ENCODE measurements at regions not wholly inside any gene's neighbourhood (a gene's known extent, or its start where the extent isn't known, plus 50 kb on each side); places are given as distances from the start of the nearest gene placed in this dataset.

DNA sequence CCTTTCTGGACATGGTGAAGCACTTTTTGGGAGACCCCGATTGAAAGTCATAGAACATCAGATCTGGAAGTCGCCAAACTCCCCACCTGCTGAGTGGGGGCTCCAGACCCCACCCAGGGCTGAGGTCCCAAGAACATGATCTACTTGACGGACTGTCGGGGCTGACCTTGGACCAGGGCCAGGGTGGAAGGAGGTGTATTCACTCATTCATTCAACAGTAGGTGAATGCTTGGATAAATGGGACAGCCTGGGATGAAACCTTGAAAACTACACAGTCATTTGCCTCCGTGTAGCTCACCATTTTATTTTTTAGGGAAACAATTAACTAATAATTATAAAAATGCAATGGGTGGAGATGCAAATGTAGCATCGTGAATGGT, 629.0 kb downstream of the BRD1 start:
- FAIRE-seq: no peak

DNA sequence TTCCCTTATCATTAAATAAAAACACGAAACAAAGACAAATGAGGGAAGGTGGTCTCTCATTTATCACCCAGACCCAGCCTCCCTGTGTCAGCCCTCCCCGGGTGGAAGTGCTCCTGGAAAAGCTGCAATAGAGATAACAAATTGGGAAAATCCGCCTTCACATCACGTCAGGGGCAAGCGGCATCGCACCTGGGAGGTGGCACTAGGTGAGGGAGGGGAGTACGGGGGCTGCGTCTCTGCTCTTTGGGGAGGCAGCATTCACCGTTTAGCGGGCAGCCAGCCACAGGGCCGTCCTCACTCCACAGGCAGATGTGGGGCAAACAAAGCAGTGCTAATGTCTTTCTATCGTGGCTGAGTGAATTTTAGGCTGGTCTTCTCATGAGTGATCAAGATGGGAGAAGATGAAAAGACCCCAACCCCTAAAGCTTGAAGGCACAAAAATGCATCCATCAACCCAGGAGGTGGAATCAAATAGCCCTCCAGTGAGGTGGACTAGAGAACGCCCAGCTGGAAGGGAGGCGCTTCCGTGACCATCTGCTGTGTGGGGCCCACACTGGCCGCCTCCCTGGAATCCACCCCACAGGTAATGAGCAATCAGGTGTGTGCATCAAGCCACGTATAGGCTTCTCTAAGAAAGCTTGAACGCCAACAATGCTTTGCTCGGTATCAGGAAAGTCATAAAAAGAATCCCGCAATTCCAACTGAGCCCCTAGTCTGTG, 629.5 kb downstream of the BRD1 start:
- FAIRE-seq: no peak

DNA sequence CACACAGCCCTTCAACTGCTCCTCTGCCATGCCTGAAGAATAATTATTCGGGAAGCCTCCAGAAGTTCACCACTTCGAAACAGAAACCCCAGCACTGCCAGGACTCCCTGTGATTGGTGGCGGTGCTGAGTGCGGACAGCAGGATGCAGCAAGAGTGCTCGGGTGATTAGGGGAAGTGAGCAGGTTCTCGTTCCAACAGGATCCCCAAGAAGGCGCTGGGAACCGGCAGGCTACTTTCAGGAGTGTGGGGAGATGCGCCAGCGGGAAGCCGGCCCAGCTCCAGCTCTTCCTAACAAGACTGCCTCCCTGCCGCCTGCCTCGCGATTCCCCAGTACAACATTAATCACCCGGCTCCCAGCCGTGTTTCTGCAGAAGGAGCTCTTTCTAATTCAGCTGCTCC, 630.2 kb downstream of the BRD1 start:
- FAIRE-seq: no peak

DNA sequence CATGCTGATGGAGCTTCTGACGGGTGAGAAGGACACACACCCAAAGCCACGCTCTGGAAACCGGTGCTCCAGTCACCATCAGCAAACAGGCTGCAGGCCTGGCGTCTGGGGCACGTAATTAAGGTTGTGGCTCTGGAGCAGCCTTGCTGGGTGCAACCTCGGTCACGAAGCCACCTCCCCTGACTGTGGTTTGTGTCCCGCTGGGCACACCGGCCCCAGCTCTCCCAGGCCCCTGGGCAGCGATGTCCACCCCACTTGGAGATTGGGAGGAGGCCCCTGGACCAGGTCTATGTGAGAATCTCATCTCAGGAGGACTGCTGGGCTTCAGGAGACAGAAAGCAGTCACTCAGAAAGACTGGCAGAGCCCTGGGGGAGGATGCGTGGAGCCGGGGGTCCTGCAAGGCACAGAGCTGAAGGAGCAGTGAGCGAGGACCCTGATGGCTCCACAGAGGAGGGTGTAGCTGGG, 631.6 kb downstream of the BRD1 start:
- FAIRE-seq: no peak

DNA sequence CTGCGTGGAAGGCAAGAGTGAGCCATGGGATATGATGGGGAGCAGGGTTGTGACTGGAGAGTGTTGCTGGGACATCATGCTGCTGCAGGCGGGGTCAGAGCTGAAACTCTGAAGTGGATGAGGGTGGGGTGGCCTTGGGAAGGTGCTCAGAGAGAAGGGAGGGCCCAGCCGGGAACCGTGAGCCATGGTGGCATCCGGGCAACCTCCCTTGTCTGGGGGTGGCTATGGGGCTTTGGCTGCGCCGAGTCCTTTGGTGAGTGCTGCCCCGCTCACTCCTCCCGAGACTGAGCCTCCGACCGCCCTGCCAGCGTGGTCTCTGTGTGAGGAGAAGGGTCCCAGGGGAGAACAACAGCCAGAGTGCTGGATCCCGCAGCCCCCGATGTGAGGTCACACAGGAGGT, 632.0 kb downstream of the BRD1 start:
- no peak for FAIRE-seq

DNA sequence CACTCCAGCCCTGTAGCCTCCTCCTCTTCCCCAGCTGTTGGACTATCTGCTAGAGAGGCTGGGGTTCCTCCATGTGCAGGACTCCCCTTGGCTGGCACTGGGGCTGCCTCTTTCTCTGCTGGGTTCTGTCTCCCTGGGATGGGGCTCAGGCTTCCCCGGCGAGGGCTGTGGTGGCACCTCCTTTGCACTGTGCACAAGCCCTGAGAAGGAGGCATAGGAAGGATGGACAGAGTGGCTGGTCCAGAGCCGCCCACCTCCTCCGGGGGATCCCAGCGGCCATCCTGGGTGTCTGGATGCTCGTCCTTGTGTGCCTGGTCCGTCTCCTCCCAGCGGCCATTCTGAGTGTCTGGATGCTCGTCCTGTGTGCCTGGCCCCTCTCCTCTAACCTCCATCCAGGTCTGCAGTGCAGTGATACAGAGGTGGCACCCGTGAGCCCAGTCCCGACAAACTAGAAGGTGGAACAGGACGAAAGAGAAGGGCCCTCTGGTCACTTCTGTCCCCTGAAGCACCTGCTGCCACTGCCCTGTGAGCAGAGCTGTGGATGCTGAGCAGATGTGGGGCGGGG, 633.7 kb downstream of the BRD1 start:
- FAIRE-seq: no peak

DNA sequence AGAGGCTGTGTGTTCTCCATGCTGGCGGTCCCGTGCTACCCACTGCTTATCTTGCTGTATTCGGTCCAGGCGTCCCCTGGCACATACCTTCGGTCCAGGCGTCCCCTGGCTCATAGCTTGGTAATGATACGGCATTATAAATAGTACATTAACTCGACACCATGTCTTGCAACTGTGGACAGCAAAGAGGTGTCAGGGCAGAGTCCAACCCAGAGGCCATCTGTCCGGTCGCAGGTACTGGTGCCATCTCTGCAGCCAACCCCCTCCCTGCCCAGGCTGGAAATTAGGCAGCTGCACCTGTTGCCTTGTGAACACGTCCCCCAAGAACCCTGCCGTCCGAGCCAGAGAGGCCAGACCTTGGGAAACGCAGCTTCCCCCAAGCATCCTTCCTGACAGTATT, 634.3 kb downstream of the BRD1 start:
- no peak for FAIRE-seq

DNA sequence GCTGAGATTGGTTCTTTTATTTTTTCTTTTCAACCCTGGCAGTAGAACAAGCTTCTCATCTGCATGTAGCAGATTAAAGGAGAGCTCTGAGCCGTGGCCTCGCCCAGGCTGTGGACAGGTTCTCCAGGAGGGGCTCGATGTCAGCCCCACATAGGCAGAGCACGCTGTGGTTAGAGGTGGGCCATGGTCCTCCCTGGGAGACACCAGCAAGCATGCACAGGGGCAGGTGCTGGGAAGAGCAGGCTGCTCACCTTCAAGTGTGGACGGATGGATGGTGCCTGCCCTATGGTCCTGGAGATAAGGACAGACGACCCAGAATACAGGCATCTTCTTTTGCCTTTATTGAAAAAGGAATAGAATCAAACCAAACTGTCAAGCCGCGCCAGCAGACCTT, 634.8 kb downstream of the BRD1 start:
- no peak for FAIRE-seq

DNA sequence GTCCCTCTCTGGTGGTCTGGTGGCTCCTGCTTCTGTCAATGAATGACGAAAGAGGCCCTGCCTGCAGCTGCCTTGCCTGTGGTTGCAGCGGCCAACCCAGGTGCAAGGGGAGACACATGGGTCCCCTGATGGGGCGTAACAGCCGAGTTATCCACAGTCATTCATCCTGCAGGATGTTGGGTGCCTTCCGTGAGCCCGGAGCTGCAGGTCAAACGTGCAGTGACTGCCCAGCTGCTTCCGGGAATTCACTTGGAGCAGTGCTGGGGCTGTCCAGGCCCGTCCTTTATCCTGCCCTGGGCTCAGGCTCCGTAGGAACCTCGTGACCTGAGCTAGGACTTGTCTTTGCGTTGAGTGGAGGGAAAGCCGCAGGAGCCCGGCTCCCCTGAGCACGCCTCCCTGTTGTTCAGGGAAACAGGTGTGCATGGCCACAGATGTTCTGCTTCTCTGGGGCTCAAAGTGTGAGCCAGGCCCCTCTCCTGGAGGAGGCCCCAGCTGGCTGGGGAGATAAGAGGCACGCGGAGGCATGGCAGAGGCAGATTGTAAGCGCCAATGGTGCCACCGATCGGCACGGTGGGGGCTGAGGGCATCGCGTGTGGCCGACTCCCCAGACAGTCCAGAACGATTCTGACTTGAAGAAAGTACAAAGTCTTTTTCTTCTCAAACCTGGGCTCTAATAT, 635.4 kb downstream of the BRD1 start:
- no peak for FAIRE-seq

DNA sequence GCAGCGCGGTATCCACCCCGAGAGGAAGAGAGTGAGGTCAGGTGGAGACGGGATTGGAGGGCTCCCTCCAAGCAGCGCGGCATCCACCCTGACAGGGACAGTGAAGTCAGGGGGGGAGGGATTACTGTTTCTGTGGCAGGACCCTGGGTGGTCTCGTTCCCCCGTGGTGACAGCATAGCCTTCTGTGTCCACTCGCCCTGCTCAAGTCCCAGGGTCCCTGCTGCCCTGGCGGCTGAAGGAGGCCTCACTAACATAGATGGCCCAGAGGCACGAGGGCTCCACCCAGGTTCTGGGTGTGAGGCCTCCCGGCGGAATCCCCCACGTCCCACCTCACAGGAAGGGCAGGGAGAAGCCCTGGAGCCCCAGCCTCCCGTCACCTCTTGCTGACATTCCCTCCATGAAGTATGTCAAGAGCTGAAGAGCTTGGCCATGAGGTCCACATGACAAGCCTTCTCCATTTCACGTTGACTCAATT, 636.1 kb downstream of the BRD1 start:
- FAIRE-seq: no peak

DNA sequence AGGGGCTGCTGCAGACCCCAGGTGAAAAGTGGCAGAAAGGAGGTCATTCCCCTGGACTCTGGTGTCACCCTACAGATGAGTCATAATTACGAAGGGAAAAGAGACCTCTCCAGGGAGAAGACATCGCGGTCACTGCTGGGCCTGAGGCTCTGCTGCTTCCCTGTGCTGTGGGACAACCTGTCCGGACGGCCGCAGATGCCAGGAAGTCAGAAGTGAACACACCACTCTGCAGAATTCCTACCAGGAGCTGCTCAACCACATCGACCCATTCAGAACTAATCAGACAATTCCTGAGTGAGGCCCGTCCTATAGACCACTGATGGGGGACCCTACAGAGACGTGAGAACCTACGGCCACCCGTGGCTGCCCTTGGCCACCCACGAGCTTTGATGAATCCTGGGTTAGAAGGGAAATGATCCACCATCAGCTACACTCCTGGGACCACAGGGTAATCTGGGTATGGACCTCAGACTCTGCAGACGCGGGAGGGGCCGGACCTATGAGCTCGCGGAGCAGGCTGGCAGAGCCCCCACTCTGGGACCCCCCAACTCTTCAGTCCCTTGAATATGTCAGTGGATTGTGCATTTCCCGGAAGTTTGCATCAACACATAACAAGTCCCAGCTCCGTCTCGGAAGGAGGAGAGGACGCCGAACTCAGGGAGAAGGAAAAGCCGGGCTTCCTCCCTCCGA, 636.7 kb downstream of the BRD1 start:
- no peak for FAIRE-seq

DNA sequence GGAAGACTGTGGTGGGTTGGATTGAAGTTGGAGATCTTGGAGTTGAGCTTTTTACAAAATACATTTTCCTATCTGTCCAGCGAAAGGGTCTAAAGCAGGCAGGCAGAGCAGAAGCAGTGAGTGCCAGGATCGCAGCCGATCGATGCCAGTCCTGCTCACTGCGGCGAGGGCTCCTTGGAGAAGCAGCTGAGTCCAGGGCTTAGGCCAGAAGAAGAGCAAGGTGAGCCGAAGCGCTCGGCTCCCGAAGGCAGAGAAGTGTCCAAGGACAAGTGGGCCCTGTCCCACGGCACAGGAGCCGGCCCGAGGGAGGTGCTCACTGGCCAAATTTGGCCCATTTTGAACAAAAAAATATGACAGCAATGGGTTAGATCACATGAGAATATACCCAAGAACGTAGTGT, 637.8 kb downstream of the BRD1 start:
- no peak for FAIRE-seq

DNA sequence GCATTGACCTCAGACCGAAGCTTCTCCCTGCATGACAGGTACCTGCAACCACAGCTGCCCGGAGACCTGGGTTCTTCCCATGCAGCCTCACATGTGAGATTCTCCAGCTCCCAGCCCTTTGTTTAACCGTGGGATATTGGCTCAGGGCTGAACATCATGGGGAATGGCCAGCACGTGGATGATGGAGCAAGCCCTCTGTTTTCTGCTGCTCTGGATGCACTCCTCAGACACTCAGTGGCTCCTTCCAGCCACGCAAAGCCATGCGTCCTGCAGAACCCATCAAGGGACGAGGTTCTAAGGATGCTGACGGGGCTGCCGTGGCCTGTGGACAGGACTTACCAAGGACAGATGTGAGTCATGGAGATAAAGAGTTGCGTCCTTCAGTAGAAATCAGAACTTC, 639.1 kb downstream of the BRD1 start:
- no peak for FAIRE-seq

DNA sequence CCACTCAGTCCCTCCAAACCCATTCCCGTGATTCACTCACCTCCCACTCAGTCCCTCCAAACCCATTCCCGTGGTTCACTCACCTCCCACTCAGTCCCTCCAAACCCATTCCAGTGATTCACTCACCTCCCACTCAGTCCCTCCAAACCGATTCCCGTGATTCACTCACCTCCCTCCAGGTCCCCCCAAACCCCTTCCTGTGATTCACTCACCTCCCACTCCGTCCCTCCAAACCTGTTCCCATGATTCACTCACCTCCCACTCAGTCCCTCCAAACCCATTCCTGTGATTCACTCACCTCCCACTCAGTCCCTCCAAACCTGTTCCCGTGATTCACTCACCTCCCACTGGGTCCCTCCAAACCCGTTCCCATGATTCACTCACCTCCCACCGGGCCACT, 639.6 kb downstream of the BRD1 start:
- no peak for FAIRE-seq

DNA sequence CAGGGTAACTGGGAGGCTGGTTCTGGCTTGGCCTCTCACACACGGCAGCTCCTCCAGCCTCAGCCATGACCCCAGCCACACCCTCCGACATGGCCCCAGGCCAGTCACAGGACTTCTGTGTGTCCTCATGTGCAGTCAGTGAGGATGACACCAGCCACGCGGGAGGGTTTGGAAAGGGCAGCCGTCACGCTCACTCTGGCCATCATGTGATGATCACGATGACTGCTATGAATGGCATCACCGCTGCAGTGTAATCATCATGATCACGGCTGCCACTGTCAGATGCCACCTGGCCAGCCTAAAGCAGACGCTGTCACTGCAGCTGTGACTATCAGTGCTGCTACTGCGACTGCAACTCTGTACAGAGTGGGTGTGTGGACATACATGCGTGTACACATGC, 640.9 kb downstream of the BRD1 start:
- no peak for FAIRE-seq

DNA sequence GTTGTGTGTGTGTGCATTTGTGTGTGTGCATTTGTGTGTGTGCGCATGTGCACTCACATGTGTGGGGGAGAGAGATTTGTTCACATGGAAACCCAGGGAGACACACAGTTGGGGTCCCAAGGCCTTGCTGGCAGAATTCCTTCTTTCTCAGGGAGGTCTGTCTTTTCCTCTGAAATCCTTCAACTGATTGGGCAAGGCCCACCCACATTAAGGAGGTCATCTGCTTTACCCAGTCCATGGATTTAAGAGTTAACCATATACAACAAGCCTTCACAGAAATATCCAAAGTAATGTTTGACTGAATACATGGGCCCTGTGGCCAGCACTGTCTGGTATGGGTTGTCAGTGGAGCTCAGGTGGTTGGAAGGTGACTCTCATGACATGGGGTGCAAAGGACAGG, 641.4 kb downstream of the BRD1 start:
- FAIRE-seq: no peak

DNA sequence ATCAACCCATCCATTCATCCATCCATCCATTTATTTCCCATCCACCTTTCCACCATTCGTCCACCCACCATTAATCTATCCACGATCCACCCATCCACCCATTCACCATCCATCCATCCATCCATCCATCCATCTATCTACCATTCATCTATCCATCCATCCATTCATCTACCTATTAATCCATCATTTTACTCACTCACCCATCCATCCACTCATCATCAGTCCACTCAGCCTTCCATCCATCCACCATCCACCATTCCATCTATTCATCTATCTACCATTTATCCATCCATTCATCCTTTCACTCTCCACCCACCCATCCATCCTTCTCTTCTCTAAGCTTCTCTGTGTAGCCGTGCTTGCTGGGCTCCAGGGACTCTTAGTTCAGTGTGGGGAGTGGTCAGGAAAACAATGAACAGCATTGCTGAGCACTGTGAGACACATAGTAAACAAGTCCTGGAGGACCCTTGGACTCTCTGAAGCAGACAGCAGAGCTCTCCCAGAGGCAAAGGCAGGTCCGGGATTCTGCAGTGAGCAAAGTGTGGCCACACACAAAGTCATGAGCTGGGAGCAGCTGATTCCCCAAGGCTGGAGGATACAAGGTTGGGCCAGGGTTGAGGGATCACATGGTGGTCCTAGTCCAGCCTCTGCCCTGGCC, 642.2 kb downstream of the BRD1 start:
- FAIRE-seq: no peak

DNA sequence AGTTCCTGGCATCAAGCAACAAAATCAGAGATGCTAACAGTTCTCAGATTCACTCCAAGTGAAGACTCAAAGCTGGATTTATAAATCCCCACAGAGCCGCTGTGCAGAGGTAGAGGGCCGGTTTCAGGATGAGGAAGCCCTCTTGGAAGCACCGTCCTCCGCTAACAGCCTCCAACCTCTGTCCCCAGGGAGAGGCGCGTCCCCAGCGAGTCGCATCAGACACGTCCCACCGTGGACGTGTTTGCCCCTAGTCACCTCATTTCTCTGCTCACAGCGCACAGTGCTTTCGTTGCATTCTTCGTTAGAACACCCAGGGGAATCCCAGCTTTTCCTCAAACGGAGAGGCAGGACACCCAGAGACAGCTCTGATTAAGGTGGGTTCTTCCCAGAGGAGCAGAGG, 642.9 kb downstream of the BRD1 start:
- no peak for FAIRE-seq

DNA sequence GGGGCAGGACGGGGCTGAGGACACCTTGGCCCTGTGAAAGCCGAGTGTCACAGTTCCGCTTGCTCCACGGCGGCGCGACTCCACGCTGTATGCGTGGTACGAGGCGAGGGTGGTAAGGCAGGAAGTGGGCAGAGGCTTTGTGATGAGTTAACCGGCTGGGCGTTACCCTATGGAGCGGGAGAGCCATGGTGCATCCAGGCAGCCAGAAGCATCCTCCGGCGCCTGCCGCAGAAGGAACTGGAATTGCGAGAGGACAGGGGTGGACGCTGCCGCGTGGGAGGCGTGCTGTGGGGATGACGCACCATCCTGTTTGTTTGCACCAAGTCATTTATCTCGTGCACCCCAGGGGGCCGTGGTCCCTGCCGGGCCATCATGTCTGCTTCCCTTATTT, 643.9 kb downstream of the BRD1 start:
- no peak for FAIRE-seq

DNA sequence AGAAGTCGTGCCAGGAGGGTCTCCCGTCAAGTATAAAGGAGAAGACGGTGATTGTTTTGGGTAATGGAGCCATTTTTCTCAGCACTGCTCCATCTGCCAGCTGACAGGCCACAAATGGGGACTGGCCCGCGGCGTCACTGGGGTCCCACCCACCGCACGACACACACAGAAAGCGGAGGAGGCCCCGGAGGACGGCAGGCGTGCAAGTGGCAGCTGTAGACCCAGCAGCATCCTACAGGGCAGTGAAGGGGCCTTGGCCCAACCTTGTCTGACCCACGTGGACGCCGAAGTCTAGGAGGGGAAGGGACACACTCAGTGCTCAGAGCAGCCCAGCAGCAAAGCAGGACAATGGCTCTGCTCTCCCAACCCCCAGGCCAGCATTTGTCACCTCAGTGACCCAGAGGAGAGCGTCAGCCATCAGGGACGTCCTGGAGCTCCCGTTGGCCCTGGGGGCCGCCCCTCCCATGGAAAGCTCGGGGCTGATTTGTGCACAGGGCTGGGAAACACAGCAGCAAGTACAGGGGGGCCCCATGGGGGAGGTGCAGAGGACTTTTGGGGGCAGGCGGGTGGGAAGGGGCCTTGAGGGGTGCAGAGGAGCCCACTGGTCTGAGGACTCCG, 644.4 kb downstream of the BRD1 start:
- FAIRE-seq: no peak

DNA sequence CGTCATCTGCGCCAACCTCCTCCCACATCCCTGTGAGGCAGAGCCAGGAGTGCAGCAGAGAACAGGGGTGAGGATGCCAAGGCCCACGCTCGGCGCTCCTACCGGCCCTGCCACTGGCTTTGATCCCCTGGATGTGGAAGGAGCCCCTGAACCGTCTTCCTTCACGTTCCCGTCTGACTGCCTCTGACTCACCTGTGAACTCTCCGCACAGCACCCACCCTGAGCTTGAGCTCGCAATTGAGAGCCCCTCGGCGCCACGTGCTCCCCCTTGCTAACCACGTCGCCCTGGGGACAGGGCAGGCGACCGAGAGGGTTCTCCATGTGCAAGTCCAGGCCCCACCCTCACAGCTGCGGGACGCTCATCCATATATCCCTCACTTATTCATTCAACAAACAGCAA, 645.3 kb downstream of the BRD1 start:
- no peak for FAIRE-seq

DNA sequence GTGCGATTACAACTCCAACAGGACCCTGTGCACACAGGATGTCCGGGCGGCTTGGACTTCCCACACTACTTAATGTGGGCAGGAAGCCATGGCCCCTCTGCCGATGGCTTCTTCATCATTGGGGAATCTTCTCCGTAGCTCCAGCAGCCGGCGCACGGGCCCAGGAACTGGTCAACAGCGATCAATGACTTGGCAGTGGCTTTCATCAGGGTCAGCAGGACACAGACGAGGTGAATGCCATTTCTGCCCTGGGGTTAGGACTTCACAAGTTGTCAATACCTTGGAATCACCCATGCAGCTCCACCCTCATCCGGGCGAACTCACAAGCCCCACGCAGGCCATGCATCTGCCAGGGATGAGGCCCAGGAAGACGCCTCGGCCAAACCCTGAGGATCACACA, 645.7 kb downstream of the BRD1 start:
- no peak for FAIRE-seq

DNA sequence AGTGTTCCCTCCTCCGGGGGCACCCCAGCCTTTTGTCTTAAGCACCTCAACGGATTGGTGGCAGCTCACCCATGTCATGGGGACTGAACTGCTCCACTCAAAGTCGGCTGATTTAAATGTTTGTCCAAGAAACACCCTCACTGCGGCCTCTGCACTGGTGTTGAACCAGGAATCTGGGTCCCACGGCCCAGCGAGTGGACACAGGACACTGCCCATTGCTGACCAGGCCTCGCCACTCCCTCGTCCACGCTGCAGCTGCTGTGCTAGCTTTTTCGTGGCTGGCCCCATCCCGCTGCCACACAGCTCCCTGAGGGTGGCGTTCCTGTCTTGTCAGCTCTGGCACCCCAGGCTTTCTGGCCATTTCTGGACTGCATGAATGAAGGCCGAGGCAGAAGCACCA, 646.2 kb downstream of the BRD1 start:
- FAIRE-seq: no peak
